ENCODE measurements at regions not wholly inside any gene's neighbourhood (a gene's known extent, or its start where the extent isn't known, plus 50 kb on each side); places are given as distances from the start of the nearest gene placed in this dataset.
"Not testable (repeated sequence)": the region's sequence is repeated elsewhere in the genome, so short reads cannot be mapped to it uniquely, and the experiment has no call there.

DNA sequence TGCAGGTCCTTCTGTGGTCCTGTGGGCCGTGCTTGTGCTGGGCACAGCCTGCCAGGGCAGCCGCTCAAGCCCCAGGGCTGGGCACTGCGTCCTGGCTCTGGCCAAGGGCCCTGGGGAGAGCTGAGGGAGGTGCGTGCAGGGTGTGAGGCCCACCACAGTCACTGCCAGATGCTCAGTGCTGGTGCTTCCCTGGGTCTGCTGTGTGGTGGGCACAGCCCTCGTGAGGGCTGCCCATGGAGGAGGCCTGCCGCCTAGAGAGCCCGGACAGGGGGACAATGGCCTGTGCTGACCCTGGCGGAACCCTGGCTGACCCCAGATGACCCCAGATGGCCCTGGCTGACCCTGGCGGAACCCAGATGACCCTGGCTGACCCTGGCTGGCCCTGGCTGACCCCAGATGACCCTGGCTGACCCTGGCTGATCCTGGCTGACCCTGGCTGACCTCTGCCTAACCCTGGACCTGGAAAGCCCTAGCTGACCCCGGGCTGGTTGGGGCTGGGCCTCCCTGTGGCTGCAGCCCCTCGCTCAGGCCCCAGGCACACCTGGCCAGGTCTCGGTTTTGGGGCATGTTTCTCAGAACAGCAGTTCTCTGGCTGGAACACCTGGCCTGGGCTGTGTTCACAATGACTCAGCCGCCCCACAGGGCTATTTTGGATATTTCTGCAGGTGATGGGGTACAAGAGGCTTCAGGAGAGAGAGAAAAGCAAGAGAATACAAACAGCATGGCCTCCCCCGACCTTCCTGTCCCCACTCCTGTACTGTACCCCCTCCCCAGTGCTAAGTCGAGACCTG lies 55.4 kb downstream of the TMEM121 start:
- no peak for DNase-seq

DNA sequence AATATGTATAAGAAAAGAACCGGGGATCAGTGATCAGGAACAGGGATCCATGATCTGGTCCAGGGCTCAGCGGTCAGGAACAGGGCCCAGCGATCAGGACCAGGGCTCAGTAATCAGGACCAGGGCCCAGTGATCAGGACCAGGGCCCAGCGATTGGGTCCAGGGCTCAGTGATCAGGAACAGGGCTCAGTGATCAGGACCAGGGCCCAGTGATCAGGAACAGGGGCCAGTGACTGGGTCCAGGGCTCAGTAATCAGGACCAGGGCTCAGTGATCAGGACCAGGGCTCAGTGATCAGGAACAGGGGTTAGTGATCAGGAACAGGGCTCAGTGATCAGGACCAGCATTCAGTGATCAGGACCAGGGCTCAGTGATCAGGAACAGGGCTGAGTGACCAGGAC lies 56.3 kb downstream of the TMEM121 start:
- no peak for DNase-seq

DNA sequence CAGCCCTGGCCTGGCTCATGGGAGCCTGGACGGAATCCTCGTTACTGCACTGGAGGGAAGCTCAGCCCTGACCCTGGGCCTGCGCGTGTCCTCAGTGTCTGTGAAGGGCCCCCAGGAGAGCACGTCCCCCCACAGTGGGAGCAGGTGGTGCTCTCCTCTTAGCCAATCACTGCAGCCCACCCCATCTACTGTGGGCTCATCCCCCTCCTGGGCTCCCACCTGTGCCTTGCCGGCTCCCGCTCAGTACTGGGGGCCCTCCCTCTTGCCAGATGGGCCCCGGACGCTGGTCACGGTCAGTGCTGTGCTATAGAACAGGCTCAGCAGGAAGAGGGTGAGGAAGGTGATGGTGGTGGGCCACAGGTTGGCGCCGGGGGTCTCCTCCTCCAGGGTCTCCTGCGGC lies 57.5 kb downstream of the TMEM121 start:
- DNase-seq = not testable (repeated sequence)

GRCh38 chr14:105585290-105585689 lies 58.9 kb downstream of the TMEM121 start:
- not testable (repeated sequence) for DNase-seq

- not testable (repeated sequence) for DNase-seq
Measured at GRCh38 chr14:105585722-105586121, 59.3 kb downstream of the TMEM121 start.

- not testable (repeated sequence) for DNase-seq
Measured at GRCh38 chr14:105586144-105586872, 59.9 kb downstream of the TMEM121 start.

DNA sequence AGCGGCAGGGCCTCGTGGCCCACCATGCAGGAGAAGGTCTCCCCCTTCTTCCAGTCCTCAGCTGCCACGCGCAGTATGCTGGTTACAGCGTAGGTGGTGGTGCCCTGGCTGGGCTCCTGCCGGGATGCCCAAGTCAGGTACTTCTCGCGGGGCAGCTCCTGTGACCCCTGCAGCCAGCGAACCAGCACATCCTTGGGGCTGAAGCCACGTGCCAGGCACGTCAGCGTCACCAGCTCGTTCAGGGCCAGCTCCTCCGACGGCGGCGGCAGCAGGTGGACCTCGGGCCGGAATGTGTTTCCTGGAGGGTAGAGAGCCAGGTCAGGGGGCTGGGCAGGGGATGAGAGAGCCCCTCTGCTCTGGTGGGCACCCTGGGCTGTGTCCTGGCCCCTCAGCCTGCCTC lies 60.7 kb downstream of the TMEM121 start:
- DNase-seq = not testable (repeated sequence)

DNA sequence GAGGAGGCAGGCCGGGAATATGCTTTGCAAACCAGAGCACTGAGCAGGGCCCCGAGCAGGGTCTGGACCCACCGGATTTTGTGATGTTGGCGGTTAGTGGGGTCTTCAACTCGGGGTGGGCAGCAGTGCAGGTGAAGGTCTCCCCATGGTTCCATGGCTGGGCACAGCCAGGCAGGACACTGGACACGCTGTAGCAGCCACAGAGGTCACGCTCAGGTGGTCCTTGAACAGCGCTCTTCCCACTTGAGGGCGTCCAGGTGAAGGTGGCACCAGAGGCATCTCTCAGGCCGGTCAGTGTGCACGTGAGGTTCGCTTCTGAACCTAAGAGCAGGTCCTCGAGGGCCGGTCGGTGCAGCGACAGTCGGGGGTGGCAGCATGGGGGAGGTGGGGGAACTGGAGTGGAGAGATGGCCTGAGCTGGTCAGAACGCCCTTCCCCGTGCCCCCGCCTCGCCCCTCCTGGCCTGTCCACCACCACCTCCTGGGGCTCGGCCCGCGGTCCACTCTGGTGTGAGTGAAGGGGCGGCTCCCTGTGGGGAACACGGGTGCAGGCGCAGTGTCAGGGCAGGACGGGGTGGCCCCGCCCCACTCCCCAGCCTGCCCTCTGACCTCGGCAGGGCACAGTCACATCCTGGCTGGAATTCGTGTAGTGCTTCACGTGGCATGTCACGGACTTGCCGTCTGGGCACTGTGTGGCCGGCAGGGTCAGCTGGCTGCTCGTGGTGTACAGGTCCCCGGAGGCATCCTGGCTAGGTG lies 61.3 kb downstream of the TMEM121 start:
- DNase-seq = not testable (repeated sequence)

- no peak for DNase-seq
Measured at GRCh38 chr14:105588236-105588860, 62.0 kb downstream of the TMEM121 start.

DNA sequence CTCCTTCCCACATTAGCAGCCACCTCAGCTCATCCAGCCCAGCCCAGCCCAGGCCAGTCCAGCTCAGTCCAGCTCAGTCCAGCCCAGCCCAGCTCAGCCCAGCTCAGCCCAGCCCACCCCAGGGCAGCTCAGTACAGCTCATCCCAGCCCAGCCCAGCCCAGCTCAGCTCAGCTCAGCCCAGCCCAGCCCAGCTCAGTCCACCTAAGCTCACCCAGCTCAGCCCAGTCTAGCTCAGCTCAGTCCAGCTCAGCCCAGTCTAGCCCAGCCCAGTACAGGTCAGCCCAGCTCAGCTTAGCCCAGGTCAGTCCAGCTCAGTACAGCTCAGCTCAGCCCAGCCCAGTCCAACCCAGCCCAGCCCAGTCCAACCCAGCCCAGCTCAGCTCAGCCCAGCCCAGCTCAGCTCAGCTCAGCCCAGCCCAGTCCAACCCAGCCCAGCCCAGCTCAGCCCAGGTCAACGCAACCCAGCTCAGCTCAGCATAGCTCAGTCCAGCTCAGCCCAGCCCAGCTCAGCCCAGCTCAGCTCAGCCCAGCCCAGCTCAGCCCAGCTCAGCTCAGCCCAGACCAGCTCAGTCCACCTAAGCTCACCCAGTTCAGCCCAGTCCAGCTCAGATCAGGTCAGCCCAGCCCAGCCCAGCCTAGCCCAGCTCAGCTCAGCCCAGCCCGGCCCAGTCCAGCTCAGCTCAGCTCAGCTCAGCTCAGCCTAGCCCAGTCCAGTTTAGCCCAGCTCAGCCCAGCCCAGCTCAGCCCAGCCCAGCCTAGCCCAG lies 63.0 kb downstream of the TMEM121 start:
- no peak for DNase-seq

GRCh38 chr14:105589926-105590185 lies 63.5 kb downstream of the TMEM121 start:
- DNase-seq = not testable (repeated sequence)

- DNase-seq = no peak
Measured at GRCh38 chr14:105591052-105591451, 64.7 kb downstream of the TMEM121 start.

GRCh38 chr14:105591792-105592341 lies 65.5 kb downstream of the TMEM121 start:
- DNase-seq = not testable (repeated sequence)

DNA sequence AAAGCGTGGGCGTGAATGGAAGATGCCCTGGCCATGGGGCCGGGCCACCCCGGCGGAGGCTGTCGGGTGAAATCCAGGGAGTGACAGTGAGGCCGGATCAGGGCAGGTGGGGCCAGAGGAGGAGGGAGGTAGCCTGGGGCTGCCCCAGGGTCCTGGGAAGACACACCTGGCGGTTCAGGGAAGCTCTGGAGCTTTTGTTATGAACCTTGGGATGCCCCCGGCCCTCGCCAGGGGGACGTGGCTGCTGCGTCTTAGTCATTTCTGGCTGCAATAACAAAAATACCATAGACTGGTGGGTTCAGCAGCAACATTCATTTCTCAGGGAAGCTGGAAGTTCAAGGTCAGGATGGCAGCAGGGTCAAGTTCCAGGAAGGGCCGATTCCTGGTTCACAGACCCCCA lies 66.3 kb downstream of the TMEM121 start:
- DNase-seq = not testable (repeated sequence)

DNA sequence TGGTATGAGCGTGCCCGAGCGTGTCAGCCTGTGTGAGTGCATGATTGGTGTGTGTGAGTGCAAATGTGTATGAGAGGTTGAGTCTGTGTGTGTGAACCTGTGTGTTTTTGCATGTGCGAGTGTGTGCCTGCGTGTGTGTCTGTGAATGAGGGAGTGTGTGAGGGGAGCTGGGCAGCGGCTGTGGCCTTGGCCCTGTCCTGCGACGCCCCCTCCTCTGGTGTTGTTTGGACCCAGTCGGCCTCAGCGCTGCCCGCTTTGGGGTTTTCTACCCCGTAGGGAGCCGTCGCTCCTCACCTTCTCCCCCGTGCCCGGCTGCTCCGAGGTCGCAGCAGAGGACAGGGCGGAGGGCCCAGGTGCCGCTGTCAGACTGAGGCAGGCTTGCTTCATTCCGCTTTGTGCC lies 69.0 kb downstream of the TMEM121 start:
- not testable (repeated sequence) for DNase-seq

- DNase-seq = not testable (repeated sequence)
Measured at GRCh38 chr14:105596374-105596773, 70.0 kb downstream of the TMEM121 start.

DNA sequence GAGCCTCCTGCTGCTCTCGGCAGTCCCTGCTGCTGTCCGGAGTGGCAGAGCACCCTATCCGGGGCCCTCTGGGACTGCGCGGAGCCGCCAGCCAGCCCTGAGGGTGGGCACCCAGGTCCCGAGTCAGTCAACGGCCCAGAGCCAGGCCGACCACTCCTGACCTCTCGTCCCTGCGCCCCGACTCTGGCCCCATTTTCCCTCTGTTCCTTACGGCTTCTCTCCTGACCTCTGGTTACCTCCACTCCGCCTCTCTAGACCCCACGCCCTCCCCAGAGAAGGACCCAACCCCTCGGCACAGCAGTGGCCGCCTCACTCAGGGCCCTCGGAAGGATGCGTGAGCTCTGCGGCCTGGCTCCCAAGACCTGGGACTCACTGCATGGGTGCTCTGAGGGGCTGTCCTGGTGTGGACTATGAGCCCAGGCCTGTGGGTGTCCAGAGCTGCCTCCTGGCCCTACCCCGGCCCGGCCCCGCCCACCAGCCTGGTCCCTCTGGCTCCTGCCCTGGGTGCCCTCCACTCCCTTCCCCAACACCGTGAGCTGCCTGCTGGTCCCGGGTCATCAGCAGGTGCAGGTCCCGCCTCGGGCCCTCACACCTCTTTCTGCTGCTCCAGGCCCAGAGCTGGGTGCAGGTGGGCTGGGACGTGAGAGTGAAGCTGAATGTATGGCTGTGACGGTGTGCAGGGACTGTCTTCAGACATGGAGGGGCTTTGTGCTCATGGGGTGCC lies 71.8 kb downstream of the TMEM121 start:
- DNase-seq = not testable (repeated sequence)

DNA sequence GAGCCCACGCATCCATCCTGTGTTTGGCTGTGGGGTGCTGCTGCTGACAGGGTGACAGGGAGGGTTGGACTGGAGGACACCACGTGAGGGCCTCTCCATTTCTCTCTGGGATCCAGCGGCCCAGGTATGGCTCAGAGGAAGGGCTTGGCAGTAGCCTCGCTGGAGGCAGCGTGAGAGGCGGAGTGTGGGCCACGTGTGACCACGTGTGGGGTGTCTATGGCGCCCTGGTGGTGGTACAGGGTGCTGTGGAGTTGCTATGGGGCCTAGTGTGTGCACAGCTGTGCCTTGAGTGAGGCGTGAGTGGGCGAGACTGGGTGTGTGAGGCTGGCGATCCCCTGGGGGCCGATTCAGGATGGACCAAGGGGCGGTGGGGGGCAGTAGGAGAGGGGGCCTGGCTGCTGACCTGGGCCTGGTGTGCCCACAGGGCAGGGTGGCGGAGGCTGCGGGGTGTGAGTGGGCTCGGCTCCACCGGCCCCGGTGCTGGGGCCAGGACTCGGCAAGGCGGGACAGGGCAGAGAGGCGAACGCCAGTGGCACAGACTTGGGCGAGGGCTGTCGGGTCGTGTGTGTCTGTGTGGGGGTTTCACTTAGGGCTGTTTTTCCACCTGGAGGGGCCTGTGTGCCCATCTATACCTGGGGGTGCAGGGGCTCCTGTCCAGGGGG lies 72.7 kb downstream of the TMEM121 start:
- not testable (repeated sequence) for DNase-seq

DNA sequence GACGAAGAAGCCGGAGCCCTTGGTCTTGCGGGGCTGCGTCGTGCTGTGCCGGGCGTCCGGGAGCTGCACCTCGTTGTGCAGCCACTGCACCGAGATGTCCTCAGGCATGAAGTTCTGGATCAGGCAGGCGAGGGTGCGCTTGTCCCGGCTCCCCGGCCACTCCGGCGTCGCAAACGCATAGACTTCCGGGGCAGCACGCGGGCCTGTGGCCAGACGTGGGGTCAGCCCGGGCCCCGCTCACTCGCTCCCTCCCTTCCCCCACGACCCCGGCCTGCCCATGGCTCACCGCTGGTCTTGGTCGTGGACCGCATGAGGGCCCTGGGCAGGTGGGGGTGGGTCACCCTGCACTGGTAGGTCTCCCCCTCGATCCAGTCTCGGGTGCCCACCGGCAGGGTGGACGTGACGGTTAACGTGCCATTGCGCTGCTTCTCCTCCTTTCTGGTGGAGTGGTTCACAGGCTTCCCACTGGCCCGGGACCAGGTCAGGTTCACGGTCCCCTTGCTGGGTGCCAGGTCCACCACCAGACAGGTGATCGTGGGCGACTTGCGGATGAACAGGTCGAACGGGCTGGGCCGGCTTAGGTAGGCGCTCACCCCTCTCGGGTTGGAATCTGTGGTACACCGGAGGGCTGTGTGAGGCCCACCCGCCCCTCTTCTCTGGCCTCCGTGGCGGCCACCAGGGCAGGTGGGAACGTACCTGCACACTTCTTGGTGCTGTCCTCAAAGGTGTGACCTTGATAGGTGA lies 74.0 kb downstream of the TMEM121 start:
- DNase-seq = not testable (repeated sequence)

DNA sequence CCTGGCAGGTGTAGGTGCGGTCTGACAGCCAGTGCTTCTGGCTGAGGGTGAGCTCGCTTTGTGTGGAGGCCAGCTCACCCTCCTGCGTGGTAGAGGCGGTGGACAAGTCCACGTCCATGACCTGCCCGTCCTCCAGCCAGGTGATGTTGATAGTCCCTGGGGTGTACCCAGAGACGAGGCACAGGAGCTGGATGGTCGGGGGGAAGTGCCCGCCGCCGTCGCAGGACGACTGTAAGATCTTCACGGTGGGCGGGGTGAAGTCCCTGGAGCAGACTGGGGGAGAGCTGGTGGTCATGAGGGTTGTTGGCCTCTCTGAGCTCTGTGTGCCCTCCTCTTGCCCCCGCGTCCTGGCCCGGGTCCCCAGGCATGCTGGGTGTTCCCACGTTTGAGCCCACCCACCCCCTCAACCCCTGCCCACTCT lies 74.6 kb downstream of the TMEM121 start:
- no peak for DNase-seq

All from activated CD8-positive, alpha-beta memory T cell treated with anti-CD3 and anti-CD28 coated beads, Interleukin-2, amount 50 U/mL, for 48 hours (primary cell).